ENCODE measurements at regions not wholly inside any gene's neighbourhood (a gene's known extent, or its start where the extent isn't known, plus 50 kb on each side); places are given as distances from the start of the nearest gene placed in this dataset.

GRCh38 chr16:6918646-6919045, 414.0 kb upstream of the RBFOX1 start:
- no peak for DNase-seq

- DNase-seq: no peak
These were observed 415.7 kb upstream of the RBFOX1 start for GRCh38 chr16:6916946-6917345.

GRCh38 chr16:6913566-6913965, 419.1 kb upstream of the RBFOX1 start:
- no peak for DNase-seq

GRCh38 chr16:6910301-6910700, 422.3 kb upstream of the RBFOX1 start:
- no peak for DNase-seq

- DNase-seq: no peak
These were observed 427.0 kb upstream of the RBFOX1 start for GRCh38 chr16:6905601-6906000.

- DNase-seq: no peak
These were observed 429.0 kb upstream of the RBFOX1 start for GRCh38 chr16:6903671-6904070.

- no peak for DNase-seq
These were observed 433.7 kb upstream of the RBFOX1 start for GRCh38 chr16:6898896-6899295.

GRCh38 chr16:6897876-6898485, 434.7 kb upstream of the RBFOX1 start:
- no peak for DNase-seq

- no peak for DNase-seq
These were observed 439.7 kb upstream of the RBFOX1 start for GRCh38 chr16:6892966-6893365.

- DNase-seq: no peak
These were observed 441.1 kb upstream of the RBFOX1 start for GRCh38 chr16:6891496-6891895.

- no peak for DNase-seq
These were observed 444.1 kb upstream of the RBFOX1 start for GRCh38 chr16:6888531-6888930.

GRCh38 chr16:6884002-6884401, 448.6 kb upstream of the RBFOX1 start:
- DNase-seq: no peak

GRCh38 chr16:6880263-6880662, 452.4 kb upstream of the RBFOX1 start:
- no peak for DNase-seq

GRCh38 chr16:6864671-6865070, 468.0 kb upstream of the RBFOX1 start:
- no peak for DNase-seq

GRCh38 chr16:6864244-6864643, 468.4 kb upstream of the RBFOX1 start:
- no peak for DNase-seq

- no peak for DNase-seq
These were observed 469.5 kb upstream of the RBFOX1 start for GRCh38 chr16:6863135-6863534.

- no peak for DNase-seq
These were observed 470.7 kb upstream of the RBFOX1 start for GRCh38 chr16:6861815-6862477.

- no peak for DNase-seq
These were observed 471.4 kb upstream of the RBFOX1 start for GRCh38 chr16:6861135-6861814.

GRCh38 chr16:6857575-6857974, 475.1 kb upstream of the RBFOX1 start:
- DNase-seq: no peak

GRCh38 chr16:6856578-6856977, 476.1 kb upstream of the RBFOX1 start:
- no peak for DNase-seq

- DNase-seq: no peak
These were observed 479.1 kb upstream of the RBFOX1 start for GRCh38 chr16:6853565-6853964.

- no peak for DNase-seq
These were observed 479.9 kb upstream of the RBFOX1 start for GRCh38 chr16:6852643-6853225.

GRCh38 chr16:6846452-6846851, 486.2 kb upstream of the RBFOX1 start:
- DNase-seq: no peak

- no peak for DNase-seq
These were observed 491.3 kb upstream of the RBFOX1 start for GRCh38 chr16:6841392-6841791.

Measured in activated gamma-delta T cell (primary cell).